GM12873 (cell line): ENCODE measurements at regions not wholly inside any gene's neighbourhood (a gene's known extent, or its start where the extent isn't known, plus 50 kb on each side); places are given as distances from the start of the nearest gene placed in this dataset.

ENCODE experiments used
- CTCF ChIP-seq: IDR thresholded peaks from 2 replicates; pipeline ENCODE4 v1.5.1; 2012; ENCODE audit warnings: low read depth, mild to moderate bottlenecking, moderate library complexity, low read length, control low read depth; ENCODE audit not compliant: insufficient read depth; ENCODE audit errors: missing control alignments

DNA sequence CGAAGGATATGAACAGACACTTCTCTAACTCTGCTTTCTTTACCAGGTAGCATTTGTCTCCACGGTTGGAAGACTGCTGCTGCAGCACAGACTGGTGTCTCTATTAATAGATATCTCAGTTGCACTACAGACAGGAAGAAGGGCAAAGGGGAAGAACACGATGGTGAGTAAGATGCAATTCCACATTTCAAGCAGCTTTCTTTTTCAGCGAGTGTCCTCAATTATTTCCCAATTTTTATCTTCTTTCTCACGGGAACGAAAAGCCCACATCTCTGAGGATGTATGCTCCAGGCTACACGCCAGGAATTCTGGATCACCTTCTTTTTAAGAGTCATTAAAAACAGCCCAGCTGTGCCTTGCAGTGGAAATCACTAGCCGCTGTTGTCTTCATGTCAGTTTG is 311.6 kb upstream of the ECI2 start:
- no peak for TF ChIP-seq CTCF

GRCh38 chr6:4441981-4442434 is 306.6 kb upstream of the ECI2 start:
- no peak for TF ChIP-seq CTCF

- TF ChIP-seq CTCF: no peak
Observed at GRCh38 chr6:4439159-4439558, 303.8 kb upstream of the ECI2 start.

GRCh38 chr6:4437342-4437741 is 302.0 kb upstream of the ECI2 start:
- TF ChIP-seq CTCF: no peak

- no peak for TF ChIP-seq CTCF
Observed at GRCh38 chr6:4435981-4436445, 300.6 kb upstream of the ECI2 start.

DNA sequence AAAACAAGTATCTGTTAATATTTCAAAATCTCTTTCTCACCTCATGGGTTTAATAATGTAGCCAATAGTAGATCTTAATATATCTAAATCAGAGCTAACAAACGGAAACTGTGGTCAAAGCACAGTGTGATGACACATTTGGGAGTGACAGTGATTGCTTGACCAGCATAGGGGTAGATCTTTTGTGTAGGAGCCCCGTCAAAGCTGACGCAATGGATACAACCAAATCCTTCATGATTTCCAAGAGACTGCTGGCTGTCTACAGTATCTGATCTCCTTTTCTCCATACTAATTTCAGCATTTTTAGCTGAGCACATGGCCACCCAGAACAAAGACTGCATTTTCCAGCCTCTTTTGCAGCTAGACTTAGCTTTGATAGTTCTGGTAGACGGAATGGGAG is 299.3 kb upstream of the ECI2 start:
- TF ChIP-seq CTCF: no peak

DNA sequence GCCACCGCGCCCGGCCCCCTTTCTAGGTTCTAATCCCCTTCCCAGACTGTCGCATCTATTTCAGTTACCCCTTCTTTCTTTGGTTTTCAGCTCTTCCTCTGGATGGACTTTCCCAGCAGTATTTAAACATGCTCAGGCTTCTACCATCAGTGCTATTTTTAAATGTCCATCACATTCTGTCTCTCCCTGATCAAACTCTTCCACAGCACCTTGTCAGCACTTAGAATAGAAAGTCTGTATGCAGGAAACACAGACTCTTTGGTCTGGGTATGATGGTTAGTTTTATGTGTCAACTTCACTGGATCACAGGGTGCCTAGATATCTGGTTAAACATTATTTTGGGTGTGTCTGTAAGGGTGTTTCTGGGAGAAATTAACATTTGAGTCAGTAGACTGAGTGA is 297.8 kb upstream of the ECI2 start:
- TF ChIP-seq CTCF: no peak
